HG02678 (cell line): ENCODE measurements at regions not wholly inside any gene's neighbourhood (a gene's known extent, or its start where the extent isn't known, plus 50 kb on each side); places are given as distances from the start of the nearest gene placed in this dataset.

Experiments
- ATAC-seq: cut with Tn5 transposase; IDR thresholded peaks from one replicate; pipeline ENCODE4 v1.9.1; 2021; ENCODE audit warnings: mild to moderate bottlenecking, moderate library complexity; ENCODE audit not compliant: unreplicated experiment

DNA sequence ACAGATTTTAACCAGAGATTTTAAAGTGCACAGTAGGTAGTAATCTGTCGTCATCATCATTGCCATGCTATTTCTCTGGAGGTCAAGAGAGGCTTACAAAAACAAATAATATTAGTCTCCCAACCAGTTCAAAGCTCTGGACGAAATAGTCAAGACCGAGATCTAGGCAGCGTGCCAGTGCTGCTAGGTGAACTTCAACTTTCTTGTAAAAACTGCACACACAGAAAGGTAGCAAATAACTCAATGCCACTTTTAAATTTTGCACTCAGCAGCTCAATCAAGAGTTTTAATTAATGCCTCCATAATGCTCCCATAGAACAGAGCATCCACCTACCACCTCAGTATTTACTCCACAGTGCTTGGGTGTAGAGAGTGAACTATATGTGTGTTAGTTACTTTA lies 656.8 kb downstream of the IRX1 start:
- ATAC-seq = no peak

DNA sequence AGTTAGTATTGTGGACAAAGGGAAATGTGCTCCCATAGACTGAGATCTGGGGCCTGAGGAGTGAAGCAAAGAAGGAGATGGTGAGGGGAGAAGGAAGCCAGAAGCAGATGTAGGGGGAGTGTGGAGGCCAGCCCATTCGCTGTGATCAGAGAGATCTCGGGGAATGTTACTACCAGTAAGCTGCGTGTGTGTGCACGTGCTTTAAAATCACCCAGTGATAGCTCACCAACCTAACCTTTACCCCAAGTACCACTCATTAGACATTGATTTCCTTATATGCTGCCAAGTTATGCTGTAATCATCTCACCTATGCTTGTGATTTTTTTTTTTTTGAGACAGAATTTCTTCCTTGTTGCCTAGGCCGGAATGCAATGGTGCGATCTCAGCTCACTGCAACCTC lies 659.1 kb downstream of the IRX1 start:
- ATAC-seq = no peak

DNA sequence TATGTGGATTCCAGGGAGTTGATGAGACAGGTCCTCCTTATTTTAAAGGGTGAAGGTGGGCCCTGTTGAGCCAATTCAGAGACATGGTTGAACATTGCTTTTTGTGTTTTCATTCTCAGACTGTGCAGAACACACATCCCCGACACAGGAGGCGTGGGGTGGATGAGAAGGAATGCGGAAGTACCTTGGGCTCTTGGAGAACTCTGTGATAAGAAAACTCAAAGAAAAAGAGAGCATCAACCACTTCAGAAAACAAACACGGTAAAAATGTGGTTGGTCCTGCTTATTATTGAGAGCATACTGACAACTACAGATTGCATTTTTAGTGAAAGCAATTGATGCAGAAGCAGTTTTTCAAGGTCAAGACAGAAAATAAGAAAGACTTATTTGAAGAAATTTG lies 659.8 kb downstream of the IRX1 start:
- ATAC-seq = no peak

DNA sequence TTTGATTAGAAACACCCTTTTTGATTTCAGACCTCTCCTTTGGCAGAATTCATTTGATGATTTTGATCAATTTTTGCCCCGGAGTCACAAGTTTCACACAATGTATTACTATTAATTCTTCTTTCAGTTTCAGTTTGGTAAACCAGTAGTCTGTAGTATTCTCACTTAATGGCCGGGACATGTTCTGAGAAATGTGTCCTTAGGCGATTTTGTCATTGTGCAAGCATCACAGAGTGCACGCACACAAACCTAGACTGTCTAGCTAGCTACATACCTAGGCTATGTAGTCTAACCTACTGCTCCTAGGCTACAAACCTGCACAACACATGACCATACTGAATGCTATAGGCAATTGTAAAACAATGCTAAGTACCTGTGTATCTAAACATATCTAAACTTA lies 662.5 kb downstream of the IRX1 start:
- ATAC-seq = no peak

DNA sequence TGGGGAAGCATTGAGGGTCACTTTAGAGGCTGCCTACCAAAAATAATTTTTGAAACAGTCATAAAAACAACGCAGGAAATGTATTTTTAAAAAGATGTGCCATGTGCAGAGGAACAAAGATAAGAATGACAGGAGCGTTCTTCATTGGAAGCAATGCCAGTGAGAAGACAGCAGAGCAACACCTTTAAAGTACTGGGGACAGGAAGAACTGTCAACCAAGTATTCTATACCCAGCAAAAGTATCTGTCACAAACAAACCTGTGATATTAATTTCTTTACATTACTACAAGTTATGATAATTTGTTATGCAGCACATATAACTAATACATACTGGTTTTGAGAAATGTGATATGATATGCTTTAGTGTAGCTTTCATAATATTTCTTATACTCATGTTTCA lies 675.6 kb downstream of the IRX1 start:
- no peak for ATAC-seq

DNA sequence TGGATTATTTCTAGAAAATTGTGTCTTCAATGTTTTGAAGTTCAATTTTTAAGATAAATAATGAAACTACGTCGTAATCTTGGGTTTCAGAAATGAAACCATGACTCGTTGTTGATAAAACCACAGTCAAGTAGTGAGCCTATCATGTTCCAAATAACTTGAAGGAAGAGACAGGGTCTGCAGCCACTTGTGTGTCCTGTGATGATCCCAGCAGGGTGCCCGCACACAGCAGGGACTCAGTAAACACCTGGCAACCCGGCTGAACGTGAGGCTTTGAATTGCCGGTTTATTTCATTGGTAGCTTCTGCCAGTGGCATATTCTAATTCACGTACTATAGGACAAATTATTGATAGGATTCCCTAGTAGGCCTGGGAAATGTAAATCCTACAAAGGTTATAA lies 679.6 kb downstream of the IRX1 start:
- no peak for ATAC-seq

DNA sequence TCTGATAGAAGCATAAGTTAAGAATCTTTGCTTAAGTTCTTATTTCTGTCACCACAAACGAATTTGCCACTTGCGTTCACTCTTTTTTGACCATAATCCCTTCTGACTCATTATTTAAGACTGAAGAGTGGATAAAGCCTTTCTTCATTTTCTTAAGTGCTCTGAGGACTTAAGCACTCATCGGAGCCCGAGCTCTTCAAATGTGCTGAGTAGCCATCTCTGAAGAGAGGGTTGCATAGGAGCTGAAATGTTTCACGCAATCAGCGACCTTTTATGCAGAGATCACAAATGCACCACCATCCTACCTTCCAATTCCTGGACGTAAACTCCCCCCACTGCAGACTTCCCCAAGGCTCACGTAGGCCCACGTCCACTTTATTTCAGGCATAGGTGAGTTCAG lies 699.2 kb downstream of the IRX1 start:
- no peak for ATAC-seq

DNA sequence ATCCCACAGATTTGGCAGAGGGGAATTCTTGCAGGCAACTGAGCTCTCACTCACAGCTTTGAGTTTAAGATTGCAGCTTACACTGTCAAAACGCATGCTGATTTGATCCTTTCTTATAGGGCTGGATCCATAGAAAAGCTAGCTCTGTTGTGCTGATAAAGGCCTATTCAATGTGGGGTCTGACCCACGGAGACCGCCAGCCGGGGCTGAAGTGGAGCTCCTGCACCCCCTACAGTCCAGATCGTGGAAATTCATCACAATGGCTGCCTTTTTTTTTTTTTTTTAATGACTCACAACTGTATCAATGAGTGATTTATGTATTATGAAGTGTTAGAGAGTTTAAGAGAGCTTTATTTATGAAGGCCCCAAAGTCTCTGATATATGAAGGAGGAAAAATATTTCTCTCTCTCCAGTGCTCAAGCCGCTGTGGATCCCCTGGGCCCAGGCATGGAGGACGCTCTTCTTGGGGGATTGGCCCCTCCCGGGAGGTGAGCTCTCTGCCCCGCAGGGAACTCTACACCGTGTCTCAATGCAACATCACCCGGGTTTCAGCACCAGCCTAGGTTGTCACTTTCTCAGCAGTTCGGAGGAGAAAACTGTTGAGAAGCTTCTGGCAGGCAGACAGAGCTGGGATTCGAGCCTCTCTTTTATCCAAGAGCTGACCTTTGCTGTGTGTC lies 700.2 kb downstream of the IRX1 start:
- no peak for ATAC-seq

DNA sequence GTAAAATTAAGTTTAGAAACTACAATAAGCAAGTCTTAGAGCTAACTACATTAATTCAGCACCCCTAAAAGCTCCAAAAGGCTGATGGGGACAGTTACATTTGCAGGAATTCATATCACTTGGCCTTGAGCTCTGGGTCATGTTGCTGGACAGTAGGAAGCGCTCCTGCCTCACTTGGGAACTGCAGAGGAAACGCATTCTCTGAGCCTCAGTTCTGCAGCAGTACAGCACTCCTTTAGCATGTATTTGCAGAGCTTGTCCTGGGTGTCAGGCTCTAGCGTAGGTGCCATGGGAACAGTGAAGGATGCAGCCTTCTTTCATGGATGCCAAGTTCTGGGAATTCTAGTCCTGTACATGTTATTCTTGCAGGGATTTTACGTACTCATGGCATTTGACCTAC lies 710.4 kb downstream of the IRX1 start:
- ATAC-seq = no peak

DNA sequence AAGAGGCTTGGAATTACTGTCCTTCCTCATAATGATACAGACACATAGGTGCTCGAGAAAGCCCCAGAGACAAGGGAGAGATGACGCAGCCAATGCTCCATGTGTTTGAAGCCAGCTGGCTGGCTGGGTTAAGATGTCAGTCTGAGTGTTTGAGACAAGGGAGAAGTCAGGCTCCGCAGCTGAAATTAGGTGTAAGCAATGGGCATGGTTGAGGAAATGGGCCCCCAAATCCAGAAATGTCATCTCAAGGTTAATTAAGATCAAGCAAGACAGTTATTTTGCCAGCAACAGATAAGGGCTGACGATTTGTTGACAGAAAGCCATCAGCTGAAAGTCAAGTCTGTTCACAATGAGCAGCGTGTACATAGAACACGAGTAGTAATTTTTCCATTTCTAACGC lies 713.4 kb downstream of the IRX1 start:
- ATAC-seq = no peak

DNA sequence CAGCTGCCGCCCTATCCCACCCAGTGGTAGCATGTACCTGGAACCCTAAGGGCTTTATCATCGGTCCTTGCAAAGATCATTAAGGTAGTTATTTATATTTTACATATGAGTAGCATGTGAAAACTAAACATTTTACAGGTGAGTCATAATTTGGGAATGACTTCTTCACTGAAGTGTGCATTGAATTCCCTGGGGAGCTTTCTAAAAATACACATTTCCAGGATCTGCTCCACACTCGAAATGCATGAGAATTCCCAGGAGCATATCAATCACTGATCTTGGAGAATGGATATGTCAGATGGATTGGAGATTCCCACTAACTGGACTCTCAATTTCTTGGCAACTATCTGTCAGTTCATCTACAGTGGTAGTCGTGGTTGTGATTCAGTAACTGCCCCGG lies 717.5 kb downstream of the IRX1 start:
- no peak for ATAC-seq

DNA sequence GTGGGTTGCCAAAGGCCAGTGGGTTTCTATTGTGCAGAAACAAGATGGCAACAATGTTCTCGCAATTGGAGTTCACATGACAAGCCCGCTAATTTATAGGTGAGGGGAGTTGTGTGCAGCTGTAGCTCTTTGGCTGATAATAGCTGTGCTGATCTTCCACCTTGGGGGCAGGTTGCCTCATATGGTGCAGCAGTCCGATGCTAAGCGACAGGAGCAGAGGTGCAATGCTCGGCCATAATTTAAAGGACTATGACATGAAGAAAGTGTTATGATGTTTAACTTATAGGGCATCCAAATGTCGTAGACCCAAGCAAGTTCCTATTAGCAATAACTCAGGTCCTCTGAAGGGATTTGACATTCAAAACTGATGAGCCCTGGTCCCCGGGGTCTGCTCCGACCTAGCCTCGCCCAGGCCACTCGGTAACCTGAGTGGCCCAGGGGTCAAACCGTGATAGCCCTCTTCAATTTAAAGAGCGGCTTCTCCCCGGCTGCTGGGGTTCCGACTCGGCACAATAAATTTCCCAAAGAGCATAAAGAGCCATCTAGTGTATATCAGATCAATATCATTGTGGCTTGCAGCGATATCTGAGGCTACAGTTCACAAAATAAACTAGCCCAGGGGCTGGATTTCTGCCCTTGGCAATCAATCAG lies 724.0 kb downstream of the IRX1 start:
- no peak for ATAC-seq

DNA sequence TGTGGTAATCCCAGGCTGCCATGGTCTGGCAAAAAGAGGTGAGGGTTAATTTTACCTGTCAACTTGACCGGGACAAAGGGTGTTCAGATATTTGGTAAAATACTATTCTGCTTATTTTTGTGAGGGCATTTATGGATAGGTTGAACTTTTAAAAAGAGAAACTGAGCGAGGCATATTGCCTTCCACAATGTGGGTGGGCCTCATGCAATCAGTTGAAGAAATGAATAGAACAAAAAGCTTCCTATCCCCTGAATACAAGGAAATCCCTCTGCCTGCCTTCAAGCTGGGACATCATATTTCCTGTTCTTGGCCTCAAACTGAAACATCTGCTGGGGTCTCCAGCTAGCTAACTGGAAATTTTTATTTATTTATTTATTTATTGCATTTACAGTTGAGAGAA lies 734.7 kb downstream of the IRX1 start:
- no peak for ATAC-seq

DNA sequence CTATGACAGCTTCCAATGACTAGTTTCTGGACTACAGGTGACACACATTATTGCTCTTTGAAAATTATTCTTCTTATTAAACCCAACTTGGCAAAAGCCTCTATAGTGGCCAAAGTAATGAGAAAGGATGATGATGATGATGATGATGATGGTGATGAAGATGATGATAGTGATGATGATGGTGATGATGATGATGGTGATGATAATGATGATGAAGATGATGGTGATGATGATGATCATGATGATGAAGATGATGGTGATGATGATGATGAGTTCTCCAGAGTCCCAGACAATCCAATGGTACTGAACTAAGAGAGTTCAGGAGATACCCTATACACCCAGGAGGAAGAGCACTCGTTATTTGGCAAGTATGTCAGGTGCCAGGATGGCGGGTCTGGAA lies 739.4 kb downstream of the IRX1 start:
- no peak for ATAC-seq

DNA sequence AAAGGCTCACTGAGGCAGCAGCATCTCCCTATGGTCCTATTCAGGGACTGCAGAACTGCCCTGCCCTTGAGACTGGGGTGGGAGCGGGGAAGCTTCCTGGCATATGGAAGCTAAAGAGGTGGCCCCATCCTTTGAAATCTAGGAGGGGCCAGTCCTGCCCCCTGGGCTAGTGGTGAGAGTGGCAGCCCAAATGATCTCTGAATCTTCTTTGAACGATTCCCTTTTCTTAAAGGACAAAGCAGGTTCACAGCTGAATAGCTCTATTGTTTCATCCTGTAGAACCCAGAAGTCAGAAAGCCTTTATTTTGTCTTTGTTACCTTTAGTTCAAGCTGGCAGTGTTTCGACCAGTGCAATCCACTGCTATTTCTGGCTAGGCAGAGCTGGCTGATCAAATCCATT lies 741.9 kb downstream of the IRX1 start:
- ATAC-seq = no peak

DNA sequence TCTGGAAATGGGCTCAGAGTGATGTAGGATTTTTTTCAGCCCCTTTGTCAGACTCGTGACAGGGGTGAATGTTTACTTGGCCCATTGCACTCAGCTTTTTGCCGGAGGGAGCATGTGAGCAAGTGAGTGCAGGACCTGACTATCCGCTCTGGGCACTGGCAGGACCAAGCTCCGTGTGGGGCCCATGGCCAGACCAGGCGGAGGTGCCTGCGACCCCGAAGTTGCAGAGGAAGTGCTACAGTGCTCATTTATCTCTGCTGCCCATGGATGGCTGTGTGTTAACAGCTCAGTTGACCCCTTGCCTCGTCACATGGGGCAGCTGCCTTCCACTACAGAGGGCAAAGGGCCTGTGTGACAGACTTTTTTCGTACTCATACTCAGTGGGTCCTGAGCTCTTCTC lies 744.3 kb downstream of the IRX1 start:
- no peak for ATAC-seq

DNA sequence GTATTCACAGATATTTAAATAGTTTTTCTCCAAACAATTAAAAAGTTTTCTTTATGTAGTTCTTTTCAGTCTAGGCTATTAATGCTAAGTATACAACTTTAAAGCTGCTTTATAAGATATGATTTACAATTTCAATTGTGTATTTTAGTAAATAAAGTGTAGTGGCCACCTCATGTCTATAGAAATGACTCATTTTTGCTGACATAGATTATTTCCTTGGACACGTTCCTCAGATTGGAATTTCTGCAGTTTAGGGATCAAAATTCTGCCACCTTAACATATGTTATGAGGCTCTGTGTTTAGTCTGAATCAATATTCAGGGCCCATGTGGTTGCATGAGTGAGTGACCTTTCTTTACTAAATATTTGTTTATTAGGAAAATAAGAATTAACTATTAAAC lies 750.2 kb downstream of the IRX1 start:
- no peak for ATAC-seq

DNA sequence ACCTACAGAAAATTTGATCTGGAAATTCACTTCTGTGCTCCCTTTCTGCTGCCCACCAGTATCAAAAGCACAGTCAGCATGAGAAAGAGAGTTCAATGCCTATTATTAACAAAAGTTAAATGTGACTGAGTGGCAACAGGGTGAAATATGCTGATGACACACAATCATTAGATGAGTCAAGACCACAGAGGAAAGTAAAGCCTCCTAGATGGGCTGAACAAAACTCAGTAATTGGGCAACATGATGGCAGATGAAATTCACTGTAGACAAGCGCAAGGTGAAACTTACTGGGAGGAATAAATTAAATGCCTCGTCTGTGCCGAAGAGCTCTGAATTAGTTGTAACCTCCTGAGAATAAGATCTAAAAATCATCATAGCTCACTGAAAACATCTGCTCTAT lies 752.8 kb downstream of the IRX1 start:
- no peak for ATAC-seq

DNA sequence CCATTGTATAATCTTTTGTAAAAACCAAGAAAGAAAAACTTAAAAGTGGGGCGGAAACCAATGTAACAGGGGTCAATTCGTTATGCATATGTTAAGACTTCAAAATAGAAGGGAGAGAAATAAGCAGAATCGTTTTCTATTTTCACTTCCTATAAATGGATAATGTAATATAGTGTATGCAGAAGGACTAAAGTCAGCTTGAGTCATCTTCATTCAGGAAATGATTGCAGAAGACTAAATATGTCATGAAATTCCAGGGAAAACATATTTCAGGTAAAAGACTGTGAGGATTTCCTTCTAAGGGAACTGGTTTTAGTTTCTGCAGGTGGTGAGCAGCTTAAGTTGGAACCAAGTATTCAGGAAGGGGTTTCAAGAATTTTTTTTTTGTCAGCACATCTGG lies 753.3 kb downstream of the IRX1 start:
- no peak for ATAC-seq

DNA sequence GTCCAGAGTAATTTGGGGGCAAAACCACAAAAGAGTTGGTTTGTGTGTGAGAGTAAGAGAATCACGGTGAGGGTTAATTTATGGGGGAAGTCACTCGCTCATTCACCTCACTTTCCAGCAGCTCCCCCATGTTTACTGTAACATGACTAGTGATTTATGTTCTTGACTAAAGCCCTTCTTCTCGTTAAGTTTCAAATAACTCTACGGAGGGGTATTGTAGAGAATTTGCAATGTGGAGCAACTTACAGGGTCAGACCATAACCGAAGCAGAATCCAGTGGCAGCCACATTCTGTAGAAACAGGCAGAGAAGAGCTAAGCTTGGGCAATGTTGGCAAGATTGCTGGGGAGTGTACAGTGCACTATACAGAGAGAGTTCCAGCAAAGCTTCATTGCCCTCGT lies 760.6 kb downstream of the IRX1 start:
- ATAC-seq = no peak

DNA sequence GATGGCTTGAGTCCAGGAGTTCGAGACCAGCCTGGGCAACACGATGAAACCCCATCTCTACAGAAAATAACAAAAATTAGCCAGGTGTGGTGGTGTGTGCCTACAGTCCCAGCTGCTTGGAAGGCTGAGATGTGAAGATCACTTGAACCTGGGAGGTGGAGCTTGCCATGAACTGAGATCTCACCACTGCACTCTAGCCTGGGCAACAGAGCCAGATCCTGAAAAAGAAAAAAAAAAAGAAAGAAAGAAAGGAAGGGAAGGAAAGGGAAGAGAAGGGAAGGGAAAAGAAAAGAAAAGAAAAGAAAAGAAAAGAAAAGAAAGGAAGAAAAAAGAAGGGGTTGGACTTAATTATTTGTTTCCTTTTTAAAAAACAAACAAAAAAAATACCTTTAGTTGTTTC lies 764.2 kb downstream of the IRX1 start:
- no peak for ATAC-seq

DNA sequence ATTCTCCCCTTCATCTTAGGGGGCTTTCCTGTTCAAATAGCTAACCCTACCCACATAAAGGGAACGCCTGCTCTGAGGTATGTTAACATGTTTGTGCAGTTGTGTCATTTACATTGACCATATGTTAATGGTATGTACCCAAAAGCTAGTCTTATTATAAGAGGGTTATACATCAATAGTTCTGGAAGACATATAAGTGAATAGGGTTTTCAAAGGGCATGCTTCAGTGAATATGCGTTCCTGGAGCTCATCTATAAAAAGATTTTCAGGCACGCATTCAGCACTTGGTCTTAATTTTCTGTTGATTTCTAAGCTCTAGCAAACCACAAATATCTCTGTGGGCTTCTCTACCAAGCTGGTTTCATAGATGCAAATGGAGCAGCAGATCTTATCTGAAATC lies 766.1 kb downstream of the IRX1 start:
- ATAC-seq = no peak

DNA sequence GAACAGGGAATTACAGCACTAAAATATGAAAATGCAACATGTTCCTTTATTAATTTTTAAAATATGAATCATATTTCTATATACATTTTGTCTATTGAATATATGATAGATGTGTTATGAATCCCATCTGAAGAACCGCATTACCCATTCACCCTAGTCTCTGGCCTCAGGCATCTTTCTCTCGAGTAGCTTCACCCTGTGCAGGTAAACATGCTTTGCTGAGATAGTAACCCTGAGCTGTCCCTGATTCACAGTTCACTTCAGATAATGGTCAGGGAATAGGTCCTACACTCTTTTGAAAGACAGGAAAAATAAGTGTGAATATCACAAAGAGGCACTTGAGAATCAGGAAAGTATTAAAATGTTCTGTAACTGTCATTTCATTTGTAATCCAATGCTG lies 766.8 kb downstream of the IRX1 start:
- no peak for ATAC-seq
